T follicular helper cell (primary cell): ENCODE measurements at regions not wholly inside any gene's neighbourhood (a gene's known extent, or its start where the extent isn't known, plus 50 kb on each side); places are given as distances from the start of the nearest gene placed in this dataset.

Experiments used
- DNase-seq: peaks from one replicate; pipeline ENCODE4 v3.0.0-alpha.2; 2020; ENCODE audit warnings: low read depth

DNA sequence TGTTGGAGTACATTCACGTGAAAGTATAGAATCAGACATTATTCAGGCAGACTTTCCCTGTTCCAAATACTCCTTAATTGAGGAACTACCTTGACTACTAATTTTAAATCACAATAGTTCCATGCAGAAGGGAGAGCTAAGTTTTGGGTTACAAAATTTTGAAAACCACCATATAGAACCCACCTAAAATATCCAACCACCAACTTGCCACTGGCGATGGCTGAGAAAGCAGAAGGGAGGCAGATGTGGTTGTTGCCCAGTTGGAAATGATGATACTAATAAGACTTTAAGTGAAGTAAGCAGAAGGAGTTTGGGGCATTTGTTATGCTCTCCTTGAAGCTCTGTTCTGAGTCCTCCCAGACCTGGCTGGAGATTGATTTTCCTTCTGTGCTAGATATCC is 190.7 kb downstream of the HLX start:
- DNase-seq: no peak

DNA sequence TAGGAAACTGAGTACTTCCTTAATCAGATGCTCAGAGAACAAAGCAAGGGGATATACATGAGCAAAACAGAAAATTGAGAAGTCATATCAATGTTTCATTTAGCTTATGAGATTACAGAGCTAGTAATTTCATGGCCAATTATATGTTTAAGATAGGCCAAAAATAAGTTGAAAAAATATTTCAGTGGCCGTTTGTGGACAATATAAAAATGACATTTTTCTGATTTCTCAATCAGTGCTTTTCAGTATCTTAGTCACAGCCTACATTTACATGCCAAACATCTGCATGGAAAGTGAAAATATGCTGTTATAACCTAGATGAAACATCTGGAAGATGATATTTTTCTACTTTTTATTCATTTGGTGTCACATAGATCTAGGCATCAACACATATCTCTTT is 192.5 kb downstream of the HLX start:
- no peak for DNase-seq

DNA sequence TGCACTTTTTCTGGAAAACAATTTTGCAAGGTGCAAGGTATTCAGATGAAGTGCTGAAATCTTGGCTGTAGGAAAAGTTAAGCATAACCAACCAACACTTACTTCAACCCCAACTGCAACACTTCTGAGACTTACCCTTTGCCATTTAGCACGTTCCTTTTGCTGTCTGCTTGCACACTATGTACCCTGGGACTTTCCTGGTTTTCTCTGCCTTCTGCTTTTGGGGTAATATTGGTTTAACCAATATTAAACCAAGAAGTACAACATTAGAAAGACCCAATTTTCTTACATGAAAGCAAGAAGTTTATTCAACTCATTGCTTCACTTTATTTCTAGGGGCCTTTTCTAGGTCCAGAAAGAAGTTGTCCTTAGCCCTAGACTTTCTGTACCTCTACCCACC is 193.0 kb downstream of the HLX start:
- DNase-seq: no peak

DNA sequence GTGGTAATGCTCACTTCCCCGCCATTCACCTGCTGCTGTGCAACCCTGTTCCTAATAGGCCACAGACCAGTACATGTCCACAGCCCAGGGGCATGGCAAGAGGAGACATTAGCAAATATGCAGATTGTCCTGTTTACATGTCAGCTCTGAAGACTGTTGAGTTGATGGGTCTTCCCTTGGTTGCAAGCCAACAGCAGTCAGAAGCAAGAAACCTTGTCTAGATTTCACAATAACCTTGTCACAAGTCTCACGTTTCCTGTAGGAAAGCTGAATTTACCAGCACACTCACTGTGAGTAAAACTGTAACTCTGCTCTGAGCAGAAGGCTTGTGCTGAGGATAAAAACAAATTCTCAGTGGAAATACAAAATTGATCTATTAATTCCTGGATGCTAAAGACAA is 195.1 kb downstream of the HLX start:
- DNase-seq: no peak

DNA sequence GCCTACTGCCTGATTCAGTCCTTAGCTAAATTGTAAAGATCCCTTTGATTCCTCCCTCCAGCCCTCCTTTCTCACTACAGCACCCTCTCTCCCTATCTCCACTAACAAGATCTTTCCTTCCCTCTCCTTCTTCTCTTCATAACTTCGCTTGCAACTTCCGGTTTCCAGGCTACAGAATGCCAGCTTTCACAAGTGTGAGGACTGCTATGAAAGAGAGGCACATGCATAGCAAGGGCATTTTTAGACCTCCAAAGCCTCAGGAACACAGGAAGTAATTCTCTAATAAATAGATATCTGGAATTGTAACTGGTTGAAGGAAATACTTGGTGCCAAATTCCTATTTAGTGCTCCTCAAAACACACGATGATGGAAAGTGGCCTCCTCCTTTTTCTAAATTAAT is 196.7 kb downstream of the HLX start:
- no peak for DNase-seq

DNA sequence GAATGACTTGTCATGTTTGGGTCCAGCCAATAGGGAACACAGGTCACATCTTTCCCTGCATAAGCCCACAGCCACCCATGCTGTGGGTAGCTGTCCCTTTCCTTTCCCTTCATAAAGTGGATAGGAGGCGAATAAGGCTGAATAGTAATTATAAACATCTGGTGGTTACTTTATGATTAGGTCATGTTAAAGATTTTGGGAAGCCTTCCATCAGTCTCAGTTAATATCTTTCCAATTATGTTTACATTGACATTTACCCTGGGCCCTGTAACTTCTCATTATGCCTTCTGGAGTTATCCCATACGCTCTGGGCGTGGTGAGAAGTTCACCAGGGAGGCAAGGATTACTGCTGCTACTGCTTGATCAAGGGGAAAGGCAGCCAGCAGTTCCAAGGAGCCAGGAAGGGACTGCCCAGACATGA is 197.2 kb downstream of the HLX start:
- DNase-seq: no peak

DNA sequence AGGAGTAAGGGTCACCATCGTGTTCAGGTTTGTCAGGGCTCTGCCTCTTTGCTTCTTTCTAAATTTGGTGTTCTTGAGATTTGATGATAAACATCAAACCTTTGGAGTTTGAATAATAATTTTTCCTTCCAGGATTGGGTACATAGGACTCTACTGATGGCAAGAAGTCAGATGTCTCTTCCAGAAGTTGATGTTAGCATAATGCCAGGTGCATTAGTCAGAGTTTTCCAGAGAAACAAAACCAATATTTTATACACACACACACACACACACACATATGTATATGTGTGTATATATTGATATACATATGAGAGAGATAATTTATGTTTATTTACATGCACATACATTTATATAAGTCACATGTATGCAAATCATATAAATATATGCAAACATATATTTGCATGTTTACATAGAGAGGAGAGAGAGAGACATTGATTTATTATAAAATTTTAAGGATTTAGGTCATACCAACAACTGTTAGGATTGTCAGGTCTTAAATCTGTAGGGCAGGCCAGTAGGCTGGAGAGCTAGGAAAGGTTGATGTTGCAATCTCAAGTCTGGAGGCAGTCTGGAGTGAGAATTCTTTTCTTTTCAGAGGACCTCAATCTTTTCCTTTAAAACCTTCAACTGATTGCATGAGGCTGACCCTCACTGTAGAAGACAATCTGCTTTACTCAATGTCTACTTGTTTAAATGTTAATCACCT is 199.2 kb downstream of the HLX start:
- no peak for DNase-seq

DNA sequence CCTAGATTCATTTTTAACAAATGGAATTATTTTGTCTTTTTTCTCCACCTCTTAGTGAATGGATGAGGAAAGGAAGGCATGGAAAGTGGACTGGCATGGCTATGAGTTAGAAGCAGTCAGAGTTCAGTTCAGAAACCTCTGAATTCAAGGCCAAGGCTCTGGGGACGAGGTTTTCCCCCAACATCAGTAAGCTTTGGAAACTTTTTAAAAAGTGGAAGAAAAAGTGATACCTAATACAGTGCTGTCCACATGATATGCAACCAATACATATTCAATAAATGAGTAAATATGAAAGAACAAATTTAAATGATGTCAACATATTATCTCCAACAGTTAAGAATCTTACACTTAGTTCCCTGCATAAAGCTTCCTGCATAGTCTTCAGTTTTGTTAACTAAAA is 204.7 kb downstream of the HLX start:
- no peak for DNase-seq

DNA sequence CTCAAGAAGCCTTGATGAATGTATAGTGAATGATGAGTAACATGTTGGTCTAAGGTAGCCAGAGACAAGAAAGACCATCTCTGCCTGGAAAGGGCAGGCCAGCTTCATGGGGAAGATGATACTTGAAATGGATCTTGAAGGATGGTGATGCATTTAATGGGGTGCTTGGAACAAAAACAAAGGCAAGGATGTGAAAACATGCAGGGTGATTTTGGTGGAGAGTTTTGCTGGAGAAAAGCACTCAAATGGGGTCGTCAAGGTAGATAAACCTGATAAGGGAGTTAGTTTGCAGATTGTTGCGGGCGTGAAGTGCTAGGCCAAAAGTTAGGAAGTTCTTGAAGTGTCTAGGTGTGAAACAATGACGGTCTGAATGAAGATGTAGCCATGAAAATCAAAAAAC is 205.4 kb downstream of the HLX start:
- DNase-seq: no peak

DNA sequence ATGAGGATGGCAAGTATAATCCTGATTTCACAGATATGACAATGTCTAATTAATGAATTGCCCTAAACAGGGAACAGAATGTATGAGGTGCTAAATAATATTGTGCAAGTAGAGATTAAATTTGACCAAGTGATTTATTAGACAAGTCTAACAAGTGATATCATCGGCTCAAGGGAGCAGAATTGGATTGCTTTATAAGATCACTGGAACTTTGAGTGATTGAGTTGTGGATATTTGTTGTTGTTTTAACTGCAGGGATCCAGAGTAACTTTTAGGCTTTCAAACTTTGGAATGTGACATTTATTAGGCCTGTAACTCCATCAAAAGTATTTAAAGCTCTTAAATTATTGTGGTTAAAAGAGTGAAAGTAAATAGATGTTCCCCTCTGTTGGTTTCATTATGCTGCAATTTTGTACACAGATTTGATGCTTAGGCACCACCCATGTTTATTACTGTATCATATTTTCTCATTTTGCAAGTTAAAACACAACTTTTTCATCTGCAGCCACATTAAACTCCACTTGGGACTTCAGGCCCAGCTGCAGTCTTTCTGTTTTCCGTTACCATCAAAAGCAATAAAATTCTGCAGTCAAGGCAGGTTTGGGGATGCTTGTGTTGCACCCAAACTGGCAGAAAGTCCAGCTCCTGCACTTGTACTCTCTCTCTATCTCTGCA is 206.6 kb downstream of the HLX start:
- DNase-seq: no peak

DNA sequence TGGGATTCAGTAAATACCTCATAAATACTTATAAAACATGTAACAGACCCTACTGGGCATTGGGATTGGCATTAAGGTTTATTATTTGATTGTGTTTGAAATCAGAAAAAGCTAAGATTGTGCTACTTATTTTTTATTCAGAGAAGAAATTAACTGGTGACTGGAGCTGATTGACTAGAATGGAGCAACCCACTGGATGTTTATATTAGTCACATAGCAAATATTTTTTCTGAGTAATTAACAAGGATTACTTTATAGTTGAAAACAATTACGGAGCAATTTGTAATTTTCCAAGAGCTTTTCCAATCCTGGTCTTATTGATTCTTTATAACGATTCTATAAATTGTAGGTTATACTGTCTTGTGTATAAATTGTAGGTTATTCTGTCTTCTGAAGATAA is 208.7 kb downstream of the HLX start:
- no peak for DNase-seq

DNA sequence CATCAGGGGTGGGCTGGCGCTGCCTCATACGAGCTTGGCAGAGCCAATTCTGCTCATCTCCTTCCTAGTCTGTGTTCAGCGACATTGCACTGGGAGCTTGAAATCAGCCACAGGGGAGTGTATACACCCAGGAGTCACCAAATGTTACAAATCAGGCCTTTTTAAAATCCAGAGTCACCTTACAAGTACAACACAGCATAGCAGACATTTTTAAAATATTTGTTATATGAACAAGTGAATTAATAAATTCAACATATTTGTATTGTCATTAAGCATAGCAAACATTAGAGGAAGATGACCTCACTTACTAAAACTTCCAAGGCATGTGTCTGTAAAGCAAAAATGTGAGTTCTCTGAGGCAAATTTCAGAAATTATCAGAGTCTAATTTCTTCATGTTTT is 210.0 kb downstream of the HLX start:
- DNase-seq: no peak

DNA sequence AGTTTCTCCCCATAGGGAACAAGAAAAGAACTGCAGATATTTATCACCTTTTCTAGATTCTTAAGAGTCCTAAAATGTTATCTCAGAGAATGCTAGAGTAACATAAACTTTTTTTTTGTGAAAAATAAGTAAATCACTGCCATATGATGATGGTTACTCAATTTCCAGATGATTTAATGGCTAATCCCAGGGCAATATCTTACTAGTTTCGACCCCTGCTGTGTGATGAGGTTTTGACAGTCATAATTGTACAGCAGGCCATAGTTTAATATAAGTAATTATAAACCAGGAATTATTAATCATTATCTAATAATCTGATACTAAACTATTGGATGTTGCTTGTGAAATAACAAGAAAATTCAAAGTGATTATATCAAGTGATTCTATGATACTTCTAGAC is 210.6 kb downstream of the HLX start:
- DNase-seq: no peak

DNA sequence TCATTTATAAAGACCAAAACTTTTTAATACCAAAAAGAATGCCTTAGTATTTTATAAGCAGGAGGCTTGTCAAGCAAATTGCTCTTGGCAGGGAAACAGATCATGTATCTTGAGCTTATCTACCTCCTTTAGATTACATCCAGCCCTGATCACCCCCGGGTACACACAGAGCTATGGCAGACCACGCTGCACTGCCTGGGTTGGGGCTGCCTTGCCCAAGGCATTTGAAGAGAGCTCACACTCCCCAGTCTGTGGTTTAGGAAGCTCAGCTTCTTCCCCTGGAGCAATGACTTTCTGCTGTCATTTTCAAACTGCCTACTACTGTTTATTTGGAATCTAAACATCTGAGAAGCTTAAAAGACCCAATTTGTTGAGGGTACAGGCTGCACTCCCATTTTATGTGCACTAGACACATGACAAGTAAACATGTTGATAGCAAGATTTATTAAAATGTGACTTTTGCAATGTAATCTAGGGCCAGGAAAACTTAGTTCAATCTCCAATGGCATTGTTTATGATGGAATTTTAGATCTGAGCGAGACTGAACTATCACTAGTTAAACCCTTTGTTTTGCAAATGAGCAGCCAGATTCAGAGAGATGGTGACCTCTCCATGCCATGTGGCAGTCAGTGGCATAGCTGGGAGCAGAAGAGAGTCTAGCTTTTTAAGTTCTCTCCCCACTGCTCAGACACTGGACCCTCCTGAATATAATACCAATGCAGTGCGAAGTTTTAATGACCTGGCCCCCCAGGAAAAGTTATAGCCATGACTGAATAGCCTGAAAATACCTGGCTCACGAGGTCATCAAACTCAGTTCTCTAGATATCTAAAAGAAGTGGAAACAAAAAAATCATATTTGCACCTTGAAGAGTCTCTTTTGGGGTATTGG is 214.9 kb downstream of the HLX start:
- DNase-seq: no peak

DNA sequence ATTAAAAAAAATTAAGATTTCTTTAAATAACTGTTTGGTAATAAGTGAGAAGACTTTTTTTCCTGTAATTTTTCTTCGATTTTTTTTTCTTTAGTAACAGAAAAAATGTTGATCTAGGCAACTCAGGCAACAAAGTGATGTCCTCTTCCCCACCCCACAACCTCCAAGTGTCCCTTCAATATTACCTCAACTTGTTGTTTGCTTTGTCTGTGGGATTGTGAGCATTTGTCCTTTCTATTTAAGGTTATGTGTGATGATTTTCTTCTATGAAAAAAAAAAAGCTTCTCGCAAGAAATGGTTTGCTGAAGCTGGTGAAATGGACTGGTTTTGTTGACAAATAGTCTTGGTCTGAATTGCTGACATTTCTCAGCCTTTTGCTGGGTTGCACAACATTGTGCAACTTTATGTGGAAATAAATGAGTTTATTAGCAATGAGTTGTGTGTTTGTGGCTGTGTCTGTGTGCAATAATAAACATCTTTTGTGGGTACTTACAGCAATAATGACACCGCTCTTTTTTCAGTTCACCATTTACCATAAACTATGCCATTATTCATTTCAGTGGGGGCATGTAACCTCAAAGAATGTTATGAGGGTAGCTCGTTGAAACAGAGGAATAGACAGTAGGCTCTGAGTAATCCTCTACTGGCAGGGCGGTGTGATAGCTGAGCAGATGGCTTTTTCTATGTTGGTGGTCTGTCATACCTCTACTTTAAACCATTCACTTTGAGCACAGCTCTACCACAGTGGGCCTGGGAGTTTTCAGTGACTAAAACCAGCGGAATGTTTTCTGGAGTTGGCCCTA is 218.4 kb downstream of the HLX start:
- no peak for DNase-seq

DNA sequence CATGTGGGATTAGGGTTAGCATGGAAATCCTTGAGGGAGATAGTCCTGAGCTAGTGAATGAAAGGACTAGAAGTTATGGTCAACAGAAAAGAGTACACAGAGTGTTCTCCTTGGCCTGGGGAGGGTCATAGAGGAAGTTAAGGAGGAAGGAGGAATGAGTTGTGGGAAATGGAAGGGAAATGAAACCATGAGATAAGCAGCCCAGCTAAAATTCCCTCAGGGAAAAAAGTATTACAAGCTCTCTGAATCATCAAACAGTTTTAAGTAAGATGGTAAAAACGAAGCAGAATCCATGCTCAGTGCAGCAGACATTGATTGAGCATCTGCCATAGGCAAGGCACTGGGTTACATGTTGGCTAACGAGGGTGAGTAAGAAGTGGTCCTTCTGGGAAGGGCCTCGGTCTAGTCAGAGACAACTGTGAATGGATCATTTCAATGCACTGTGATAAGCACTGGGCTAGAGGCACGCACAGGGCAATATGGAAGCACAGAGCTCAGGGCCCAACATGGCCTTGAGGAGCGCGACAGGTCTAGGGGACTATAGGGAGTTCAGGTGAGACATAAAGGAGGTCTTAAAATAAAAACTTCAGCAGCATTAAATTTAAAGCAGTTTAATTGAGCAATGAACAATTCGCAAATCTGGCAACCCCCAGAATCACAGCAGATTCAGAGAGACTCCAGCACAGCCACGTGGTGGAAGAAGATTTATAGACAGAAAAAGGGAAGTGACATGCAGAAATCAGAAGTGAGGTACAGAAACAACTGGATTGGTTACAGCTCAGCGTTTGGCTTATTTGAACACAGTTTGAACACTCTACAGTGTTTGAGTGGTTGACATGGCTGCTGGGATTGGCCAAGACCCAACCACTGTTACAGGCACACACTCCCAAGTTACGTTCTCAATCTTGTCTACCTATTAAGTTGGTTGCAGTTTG is 219.5 kb downstream of the HLX start:
- DNase-seq: no peak

DNA sequence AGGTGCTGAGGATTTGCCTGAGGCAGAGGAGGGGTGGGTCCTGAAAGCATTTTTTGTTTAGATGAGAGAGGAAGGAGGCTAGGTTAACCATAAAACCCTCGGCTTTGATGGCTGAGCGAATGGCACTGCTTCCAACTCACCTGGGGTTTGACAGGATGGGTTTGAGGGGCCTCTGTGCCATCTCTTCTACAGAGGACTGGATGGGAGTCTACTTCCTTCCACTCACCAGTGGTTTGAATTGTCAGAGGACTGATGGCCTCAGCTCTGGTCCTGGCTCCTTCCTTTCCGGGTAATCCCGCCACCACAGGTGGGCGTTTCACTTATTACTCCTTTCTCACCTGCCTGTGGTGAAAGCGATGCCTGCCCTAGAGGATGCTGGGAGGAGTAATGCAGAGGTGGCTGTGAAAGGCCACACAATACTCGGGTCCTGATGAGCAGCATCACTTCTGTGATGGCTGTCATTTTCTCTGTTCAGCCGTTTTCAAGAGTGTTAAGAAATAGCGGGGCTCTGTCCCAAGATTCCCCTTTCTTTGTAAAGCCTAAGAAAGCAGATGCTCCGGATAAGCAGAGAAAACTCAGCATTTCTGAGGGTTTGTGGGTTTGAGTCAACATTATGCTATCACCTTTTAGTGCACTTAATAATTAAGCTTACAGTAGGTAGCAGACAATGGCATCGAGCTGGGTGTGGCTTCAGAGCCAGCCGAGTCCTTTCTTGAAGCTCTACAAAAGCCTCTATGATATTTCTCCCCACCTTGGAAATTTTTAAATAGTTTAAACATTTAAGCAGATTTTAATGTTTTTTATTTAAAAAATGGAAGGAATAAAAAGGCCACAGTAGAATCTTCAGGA is 220.7 kb downstream of the HLX start:
- DNase-seq: no peak

DNA sequence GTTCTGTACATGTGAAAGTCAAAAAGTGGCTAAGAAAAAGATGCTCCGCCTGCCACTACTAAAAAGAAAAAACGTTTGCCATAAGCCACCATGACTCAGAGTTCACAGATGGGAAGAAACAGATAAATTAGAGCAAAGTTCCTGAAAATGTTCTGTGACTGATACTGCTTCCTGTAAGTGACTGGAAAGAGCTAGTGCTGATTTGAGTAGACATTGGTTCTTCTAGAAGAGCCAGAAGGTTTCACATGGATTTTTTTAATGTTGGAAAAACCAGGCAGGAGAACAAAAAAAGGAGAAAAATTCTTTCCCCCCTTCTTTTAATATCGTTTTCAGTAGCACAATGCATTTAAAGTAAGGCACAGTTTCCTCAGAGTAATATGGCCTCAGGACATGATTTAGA is 221.4 kb downstream of the HLX start:
- DNase-seq: no peak

DNA sequence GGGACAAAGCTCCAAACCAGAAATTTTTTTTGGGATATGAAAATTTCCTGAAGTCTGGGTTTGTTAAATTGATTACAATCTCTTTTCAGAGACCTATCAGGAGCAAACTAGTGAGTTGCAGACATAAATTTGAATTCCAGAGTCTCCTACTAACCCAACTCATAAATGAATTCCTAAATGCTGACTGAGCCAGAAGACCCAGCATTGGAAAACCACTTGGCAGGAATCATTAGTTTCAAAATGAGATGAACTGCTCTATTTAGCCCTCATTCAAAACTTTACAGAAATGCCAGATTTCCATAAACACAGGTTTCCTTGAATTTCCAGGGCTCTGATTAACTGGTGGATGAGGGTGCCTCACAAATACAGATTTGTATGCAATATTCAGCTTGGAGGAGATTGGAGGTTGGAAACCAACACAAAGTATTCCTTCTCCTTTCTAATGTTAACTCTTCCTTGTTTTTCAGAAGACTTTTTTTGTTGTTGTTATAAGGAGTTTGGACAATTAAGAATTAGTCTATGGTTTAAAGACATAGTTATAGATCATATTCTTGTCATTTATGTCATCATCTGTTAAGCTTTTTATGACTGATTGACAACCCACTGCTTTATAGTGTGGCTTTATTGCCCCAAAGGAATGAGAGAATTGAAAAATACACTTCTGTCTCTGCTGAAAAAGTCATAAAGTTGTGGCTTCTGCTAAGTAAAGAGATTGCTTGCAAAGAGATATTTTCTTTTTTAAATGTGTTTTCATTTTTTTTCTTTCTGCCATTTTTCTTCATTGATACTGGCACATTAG is 222.8 kb downstream of the HLX start:
- DNase-seq: no peak
